DMS53 treated with DMSO at 0.1 percent for 48 hours (cell line): ENCODE measurements at regions not wholly inside any gene's neighbourhood (a gene's known extent, or its start where the extent isn't known, plus 50 kb on each side); places are given as distances from the start of the nearest gene placed in this dataset.
A peak's percentile ranks its signal among the peaks of the same experiment; 100 is the strongest.

ENCODE experiments used
- DNase-seq: peaks from one replicate; lab custom pipeline; 2025; ENCODE audit not compliant: unreplicated experiment; lab: John Stamatoyannopoulos, UW

- no peak for DNase-seq
Observed at GRCh38 chr14:44029933-44030332, 477.1 kb downstream of the FSCB start.

DNA sequence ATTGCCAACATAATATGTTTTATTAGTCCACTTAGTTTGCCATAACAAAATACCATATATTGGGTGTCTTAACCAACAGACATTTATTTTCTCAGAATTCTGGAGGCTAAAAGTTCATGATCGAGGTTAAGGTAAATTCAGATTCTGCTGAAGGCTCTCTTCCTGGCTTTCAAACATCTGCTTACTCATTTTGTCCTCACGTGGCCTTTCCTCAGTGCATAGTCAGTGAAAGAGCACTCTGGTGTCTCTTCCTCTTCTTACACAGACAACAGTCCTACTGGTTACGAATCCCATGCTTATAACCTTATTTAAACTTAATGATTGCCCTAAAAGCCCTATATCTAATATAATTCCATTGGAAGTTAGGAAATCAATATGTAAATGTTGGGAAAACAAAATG, 479.7 kb downstream of the FSCB start:
- no peak for DNase-seq

- DNase-seq = no peak
Observed at GRCh38 chr14:44010595-44010994, 496.5 kb downstream of the FSCB start.

GRCh38 chr14:44010071-44010470, 497.0 kb downstream of the FSCB start:
- DNase-seq = no peak

DNA sequence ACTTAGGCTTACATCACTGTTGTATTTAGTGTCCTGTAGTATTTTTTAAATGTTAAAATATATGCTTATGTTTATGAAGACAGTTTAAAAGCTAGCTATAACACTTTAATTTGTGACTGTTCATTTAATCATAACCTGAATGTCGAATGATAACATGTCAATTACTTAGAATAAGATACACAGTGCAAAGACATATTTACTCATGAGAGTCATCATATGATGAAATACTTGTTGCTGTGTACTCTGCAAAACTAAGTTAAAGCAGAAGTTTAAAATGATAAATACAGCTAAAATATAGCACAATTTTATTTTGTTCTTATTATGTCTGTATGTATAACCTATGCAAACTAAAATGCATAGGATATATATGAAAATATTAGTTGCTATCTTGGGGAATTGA, 497.4 kb downstream of the FSCB start:
- no peak for DNase-seq

GRCh38 chr14:43988989-43989388, 518.1 kb downstream of the FSCB start:
- DNase-seq = no peak

GRCh38 chr14:43983721-43984120, 523.4 kb downstream of the FSCB start:
- no peak for DNase-seq

DNA sequence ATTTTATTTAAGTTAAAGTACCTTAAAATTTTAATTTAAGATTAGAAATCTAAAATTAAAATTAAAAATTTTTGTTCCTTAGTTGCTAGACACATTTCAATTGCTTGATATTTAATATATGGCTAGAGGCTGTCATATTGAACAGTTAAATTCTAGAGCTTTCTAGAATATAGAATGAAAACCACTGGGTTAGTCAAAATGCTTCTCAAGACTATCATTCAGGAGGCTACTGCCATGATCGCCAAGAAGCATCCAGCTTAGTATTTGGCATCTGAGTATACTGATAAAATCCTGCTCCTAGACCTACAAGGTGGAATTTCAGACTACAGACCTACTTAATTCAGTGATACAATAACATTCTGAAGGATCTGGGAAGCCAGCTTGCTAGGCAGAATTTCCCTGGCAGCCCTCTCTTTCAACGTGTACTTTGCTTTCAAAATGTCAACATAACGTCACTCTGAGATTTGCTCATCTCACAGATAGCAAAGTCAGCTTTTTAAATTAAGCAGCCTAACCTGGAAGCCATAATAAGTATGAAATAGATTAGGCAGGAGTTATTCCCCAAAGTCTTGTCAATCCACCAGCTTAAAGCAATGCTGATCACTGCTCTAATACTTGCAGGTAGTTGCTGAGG, 525.8 kb downstream of the FSCB start:
- DNase-seq = peak; percentile 32

GRCh38 chr14:43956741-43957140, 550.3 kb downstream of the FSCB start:
- DNase-seq = no peak

- DNase-seq = no peak
Observed at GRCh38 chr14:43949400-43949799, 557.7 kb downstream of the FSCB start.

DNA sequence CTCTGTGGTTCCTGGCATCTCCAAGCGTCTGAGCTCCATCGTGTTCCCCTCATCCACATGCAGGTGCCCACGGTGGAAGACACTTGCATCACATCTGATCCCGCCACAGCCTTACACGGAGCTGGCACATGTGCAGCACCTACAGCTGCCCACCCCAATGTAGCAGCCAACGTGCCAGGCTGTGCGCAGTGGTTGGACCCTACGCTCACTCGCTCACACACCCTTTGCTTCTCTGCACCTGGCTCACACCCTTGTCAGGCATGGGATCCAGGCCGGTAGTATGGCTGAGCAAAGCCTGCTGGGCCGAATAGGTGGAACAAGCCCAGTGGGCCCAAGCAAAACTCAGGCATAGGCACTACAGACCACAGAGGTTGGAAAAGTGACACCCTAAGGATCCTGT, 567.2 kb downstream of the FSCB start:
- DNase-seq = no peak

GRCh38 chr14:43938588-43939281, 568.3 kb downstream of the FSCB start:
- DNase-seq = no peak

DNA sequence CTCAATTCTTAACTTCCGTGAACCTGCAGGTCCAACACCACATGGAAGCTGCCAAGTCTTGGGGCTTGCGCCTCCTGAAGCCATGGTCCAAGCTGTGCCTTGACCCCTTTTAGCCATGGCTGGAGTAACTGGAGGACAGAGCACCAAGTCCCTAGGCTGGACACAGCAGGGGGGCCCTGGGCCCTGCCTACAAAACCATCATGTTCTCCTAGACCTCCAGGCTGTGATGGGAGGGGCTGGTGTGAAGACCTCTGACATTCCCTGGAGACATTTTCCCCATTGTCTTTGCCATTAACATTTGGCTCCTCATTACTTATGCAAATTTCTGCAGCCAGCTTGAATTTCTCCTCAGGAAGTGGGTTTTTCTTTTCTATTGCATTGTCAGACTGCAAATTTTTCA, 570.1 kb downstream of the FSCB start:
- DNase-seq = no peak

- no peak for DNase-seq
Observed at GRCh38 chr14:43934102-43934501, 573.0 kb downstream of the FSCB start.

GRCh38 chr14:43914041-43914693, 592.9 kb downstream of the FSCB start:
- no peak for DNase-seq

- DNase-seq = no peak
Observed at GRCh38 chr14:43903209-43903608, 603.9 kb downstream of the FSCB start.

DNA sequence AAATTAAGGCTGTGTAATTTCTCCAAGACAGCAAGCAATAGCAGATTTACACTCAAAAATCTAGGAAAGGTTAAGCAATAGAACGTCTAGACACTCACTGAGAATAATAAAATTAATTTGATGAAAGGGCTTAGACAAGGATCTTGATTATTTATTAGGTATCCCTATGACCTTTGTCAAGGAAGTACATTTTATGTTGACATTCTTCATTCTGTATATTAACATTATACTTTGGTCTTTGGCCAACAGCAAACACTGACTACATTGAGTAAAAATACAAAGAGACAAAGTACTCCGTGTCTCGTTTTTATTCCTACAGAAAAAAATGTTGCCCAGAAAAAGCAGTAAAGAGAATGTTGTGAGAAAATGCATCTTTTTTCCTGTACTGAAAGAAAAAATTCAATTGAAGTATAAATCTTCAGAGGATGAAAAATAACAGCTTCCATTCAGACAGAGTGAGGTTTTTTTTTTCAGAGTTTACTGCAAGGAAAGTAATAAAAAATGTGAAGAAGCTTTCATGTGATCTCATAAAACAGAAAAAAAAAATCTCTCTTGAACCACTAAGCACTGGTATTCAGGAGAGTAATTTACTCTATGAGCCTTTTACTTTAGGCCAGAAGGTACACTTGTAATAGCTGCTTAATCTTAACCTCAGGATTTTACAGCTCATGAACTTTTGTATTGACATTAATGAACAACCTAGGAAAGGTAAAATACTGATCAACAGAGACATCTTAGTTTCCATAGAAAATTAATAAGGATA, 605.0 kb downstream of the FSCB start:
- DNase-seq = no peak

DNA sequence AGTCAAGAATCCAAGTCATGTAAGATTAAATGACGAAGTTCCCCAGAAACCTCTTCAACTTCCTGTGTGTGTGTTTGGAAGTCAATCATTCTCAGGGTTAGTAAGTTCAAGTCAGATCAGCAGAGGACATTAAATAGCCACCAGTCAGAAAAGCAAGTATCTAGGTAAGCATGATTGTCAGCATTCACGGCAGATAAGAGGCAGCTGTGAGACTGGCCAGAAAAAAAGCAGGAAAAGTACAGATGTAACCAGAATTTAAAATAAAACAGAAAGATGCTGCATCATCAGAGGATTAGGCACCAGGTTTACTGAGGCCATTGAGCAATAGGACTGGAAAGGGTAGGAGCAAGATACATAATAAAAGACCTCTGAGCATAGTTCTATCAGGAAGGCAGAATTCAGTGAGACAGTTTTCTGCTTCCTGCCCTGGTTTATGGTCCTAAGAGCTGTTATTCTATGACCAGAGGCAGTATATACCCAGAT, 606.9 kb downstream of the FSCB start:
- DNase-seq = peak; percentile 4

DNA sequence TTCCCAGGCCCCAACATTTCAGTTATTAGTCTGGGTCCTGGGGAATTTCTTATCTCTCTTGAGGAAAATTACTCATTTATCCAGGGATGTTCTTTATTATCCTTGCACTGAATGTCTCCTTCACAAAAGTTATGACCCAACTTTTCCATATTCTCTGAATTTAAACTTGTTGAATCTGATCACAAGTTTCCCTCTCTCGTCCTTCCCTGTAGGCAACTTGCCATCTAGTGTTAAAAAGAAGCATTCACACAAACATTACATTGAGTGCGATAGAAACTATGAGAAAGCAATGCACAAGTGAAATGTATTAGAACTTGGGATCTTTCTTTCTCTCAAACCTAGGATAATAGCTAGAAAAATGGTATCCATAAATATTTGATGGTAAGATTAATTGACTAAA, 608.4 kb downstream of the FSCB start:
- DNase-seq = no peak

DNA sequence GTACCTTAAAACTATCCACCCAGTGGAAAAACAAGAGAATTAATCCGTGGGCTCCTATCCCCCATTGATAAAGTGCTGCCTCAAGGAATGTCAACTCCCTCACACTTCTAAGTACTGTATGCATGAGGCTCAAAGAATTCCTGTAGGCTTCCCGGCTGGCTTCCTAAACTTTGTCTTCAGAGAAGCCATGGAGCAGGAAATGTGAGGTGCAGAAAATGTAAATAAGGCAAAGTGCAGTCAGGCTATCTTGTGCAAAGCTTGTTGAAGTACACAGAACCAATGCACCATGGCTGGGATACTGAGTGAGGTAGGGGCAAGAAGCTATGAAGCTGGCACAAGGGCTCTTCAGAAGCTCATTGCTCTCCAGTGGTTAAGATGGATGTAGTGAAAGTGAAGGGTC, 611.0 kb downstream of the FSCB start:
- DNase-seq = no peak

DNA sequence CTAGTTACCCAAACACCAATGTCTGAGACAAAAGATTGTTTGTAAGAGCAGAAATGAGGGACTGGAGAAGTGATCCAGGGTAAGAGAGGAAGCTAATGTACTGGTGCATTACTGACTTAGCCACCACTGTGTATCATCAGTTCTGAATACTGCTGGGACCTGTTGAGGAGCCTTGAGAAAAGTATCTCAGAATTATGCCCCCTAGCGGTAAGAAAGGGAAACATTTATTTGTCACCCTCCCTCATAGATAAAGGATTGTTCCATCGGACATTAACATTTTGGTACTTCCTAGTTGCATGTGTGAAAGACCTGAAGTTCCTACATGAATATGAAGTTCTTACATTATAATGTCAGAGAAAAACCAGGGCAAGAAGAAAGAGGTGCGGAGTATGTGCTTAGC, 612.5 kb downstream of the FSCB start:
- DNase-seq = peak; percentile 22

- DNase-seq = no peak
Observed at GRCh38 chr14:43887523-43887922, 619.6 kb downstream of the FSCB start.
